GM12891 (cell line): ENCODE measurements at regions not wholly inside any gene's neighbourhood (a gene's known extent, or its start where the extent isn't known, plus 50 kb on each side); places are given as distances from the start of the nearest gene placed in this dataset.

Experiments used
- POLR2A ChIP-seq: IDR thresholded peaks from 2 replicates; pipeline ENCODE4 v1.6.1; 2011; ENCODE audit warnings: low read depth, low read length, control low read depth
- POLR2AphosphoS5 ChIP-seq: IDR thresholded peaks from 2 replicates; pipeline ENCODE4 v1.6.1; 2011; ENCODE audit warnings: low read depth, low read length, control low read depth
- TAF1 ChIP-seq: IDR thresholded peaks from 2 replicates; pipeline ENCODE4 v1.6.1; 2011; ENCODE audit warnings: low read depth, low read length, control low read depth

DNA sequence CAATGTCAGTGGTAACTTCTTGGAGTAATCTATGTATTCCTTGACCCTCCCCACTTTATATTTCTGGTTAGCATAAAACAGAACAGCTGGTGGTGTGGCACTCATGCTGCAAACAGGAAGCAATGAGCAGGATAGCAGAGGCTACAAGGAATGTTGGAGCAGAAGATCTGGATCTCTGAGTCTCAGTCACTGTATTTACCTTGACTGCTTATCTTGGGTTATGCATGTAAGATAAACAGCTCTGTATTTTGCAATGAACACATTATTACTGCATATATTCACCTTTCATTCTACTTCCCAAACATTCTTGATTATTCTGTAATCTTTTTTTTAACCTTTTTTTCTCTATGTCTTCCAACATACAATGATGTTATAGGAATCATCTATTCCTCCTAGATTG, 977.9 kb upstream of the CNTNAP5 start:
- TF ChIP-seq TAF1, result no peak
- TF ChIP-seq POLR2A, result no peak
- no peak for TF ChIP-seq POLR2AphosphoS5
